HG02885 (cell line): ENCODE measurements at regions not wholly inside any gene's neighbourhood (a gene's known extent, or its start where the extent isn't known, plus 50 kb on each side); places are given as distances from the start of the nearest gene placed in this dataset.

Experiments used
- ATAC-seq: cut with Tn5 transposase; IDR thresholded peaks from one replicate; pipeline ENCODE4 v1.9.1; 2021; ENCODE audit warnings: mild to moderate bottlenecking; ENCODE audit not compliant: unreplicated experiment, poor library complexity

GRCh38 chr6:4565301-4566250 lies 210.6 kb upstream of the CDYL start:
- no peak for ATAC-seq

- ATAC-seq, result no peak
These were observed 211.4 kb upstream of the CDYL start for GRCh38 chr6:4564801-4565271.

DNA sequence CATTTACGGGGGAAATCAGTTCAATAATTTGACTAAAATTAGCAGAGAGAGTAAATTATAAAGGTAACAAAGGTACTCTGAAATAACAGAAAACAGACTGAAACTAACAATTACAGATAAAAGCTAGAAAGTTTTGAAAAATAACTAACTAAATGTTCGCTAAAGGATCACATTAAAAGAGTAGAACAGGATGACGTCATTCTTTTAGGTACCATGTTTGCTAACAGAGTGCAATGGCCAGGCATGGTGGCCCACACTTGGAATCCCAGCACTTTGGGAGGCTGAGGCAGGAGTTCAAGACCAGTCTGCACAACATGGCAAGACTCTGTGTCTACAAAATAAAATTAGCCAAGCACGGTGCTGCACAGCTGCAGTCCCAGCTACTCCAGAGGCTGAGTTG lies 212.3 kb upstream of the CDYL start:
- no peak for ATAC-seq

DNA sequence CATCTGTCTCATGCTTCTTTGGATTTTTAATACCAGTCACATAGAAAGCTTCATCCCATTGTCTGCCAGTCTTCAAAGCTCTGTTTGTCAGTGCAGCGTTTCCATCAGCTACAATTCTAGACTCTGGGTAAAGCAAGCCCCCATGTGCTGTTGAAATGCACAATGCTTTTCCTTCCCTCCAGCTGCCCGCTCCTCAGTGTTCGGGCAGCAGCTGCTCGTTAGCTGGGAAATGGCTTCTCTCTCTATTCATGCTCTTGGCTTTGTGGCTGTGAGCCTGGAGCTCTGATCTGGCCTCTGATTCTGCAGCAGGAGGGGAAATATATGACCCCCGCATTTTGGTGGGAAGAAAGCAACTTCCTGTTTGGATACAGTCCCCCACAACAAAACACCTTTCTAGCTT lies 213.0 kb upstream of the CDYL start:
- ATAC-seq, result no peak

GRCh38 chr6:4561773-4562400 lies 214.3 kb upstream of the CDYL start:
- ATAC-seq, result no peak

- no peak for ATAC-seq
These were observed 215.1 kb upstream of the CDYL start for GRCh38 chr6:4561078-4561435.

GRCh38 chr6:4560221-4561077 lies 215.8 kb upstream of the CDYL start:
- ATAC-seq, result no peak

DNA sequence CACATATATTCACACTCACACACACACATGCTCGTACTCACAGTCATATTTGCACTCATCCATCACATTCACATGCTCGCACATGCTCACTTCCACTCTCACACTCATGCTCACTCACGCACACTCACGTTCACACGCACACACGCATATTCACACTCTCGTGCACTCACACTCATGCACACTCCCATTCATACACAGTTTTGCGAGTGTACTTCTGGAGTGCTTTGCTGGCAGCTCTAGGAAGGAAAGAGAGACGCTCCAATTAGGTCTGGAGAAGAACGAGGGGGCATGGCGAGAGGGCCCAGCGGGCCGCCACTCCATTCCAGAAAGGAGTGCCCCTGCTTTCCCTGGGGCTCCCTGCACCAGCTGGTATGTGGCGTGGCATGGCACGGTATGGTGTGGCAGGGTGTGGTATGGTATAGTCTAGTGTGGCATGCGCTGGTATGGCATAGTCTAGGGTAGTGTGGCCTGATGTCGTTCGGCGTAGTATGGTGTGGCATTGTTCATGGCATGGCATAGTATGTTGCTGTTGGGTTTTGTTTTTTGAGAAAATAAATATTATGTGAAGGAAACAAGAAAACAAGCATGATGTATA lies 216.8 kb upstream of the CDYL start:
- no peak for ATAC-seq

- no peak for ATAC-seq
These were observed 221.6 kb upstream of the CDYL start for GRCh38 chr6:4554645-4555044.

DNA sequence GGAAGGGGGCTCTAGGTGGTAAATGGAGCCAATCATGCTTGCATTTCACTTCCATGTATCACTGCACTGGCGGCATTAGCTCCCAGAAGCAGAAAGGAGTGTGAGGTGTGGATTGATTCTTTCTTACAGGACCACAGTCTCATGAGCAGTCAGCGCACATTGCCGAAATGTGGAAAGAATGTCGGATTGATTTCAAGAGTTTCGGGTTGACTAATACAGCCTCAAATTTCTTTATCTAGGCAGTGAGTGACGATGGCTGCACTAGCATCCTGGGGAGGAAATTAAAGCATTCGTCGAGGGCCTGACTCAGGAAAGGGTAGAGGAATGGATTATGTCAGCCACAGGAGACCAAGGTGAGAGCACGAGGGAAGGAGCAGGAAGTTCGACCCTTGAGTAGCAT lies 222.8 kb upstream of the CDYL start:
- ATAC-seq, result no peak

DNA sequence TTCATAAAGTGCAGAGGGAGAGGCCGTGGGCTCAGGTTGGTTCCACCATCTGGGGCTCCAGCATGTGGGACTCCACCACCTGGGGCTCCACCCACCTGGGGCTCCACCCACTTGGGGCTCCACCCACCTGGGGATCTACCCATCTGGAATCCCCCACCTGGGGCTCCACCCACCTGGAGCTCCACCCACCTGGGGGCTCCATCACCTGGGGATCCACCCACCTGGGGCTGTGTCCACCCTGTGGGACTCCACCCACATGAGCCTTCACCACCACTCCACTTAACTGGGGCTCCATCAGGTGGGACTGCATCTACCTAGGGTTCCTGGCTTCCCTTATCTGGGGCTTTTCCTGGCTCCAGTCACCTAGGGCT lies 226.0 kb upstream of the CDYL start:
- ATAC-seq, result no peak

- ATAC-seq, result no peak
These were observed 226.5 kb upstream of the CDYL start for GRCh38 chr6:4549556-4550226.

DNA sequence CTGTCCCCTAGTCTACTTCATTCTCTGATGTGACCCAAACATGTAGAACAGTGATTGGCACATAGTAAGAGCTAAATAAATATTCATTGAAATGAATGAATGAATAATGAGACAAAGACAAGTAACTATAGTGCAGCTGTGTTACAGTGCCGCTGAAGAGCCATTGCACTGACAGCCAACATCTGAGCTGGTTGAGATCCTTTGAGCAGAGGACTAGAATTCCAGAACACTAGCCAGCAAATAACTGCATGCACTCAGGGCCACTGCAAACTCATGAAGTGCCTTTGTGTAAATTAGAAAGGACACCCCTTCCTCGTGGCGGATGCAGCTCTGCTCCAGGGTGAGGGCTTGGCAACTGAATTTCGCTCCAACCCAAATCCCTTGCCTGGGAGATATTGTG lies 230.3 kb upstream of the CDYL start:
- ATAC-seq, result no peak

DNA sequence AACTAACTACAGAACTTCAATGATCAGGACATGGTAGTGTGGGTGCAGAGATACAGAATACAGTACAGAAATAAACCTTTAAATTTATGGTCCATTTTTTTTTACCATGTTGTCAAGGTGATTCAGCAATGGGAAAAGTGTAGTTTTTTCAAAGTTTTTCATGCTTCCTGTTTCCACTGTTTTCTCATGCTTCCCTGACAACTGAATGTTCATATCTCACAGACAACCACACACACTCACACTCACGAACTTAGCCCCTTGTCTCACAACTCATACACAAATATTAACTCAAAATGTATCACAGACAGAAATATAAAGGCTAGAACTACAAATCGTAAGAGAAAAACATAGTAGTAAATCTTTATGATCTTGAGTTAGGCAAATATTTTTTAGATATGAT lies 232.6 kb upstream of the CDYL start:
- no peak for ATAC-seq

DNA sequence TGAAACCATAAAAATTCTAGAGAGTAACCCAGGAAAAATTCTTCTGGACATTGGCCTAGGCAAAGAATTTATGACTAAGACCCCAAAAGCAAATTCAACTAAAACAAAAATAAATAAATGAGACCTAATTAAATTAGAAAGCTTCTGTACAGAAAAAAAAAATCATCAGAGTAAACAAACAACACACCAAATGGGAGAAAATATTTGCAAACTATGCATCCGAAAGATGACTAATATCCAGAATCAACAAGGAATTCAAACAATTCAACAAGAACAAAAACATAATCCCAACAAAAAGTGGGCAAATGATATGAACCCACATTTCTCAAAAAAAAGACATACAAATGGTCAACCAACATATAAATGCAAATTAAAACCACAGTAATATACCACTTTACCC lies 242.6 kb upstream of the CDYL start:
- no peak for ATAC-seq

DNA sequence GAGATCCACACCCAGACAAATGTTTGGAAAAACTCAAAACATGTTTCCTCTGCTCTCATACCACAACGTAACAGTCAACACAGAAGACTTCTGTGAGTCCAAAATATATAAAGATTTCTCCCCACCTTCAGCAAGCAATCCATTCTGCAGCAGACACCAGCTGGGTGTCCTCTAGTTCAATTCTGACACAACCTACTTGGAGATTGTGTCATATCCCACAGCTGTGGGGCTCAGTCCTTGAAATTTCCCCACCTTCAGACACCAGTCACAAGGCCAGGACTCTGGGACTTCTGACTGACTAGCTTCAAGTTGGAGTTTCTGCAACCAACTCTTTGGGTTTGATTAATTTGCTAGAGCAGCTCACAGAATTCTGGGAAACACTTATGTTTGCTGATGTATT lies 244.8 kb upstream of the CDYL start:
- ATAC-seq, result no peak

GRCh38 chr6:4522453-4522852 lies 253.8 kb upstream of the CDYL start:
- ATAC-seq, result no peak

DNA sequence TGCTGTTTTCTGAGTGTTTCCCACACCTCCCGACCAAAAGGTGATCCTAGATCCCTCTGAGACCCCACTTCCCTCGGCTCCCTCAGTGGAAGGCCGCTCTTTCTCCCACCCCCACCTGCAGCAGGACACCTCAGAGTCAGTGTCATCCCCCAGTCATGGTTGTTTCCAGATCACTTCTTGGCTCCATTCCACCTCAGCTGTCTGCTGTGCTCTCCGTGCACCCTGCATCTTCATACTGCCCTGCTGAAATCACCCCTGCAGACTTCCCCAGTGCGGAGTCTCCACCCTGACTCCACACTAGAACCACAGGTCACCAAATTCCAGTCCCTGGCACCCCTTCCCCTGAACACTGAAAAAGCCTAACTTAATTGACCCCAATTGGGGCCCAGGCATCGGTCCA lies 255.1 kb upstream of the CDYL start:
- no peak for ATAC-seq

DNA sequence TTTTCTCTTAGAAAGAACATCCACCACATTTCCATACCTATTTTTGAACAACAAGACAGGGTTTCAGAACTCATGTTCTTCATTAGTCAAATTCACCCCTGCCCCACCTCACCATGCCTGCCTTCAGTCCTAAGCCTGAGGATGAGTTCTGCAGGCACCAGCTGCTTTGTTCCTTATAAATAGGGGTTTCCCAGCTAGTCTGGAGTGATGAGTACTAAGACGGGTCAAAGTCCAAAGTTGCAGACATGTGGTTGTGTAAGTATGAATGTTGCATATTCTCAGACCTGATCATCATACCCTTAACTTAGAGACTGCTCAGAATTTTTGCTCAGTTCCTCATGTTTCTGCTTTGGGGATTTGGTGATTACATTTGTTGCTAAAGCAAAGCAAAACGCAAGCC lies 257.7 kb upstream of the CDYL start:
- no peak for ATAC-seq

GRCh38 chr6:4516206-4516605 lies 260.0 kb upstream of the CDYL start:
- no peak for ATAC-seq
